B cell (primary cell): ENCODE measurements at regions not wholly inside any gene's neighbourhood (a gene's known extent, or its start where the extent isn't known, plus 50 kb on each side); places are given as distances from the start of the nearest gene placed in this dataset.

Experiments used
- ATAC-seq: fragments of 200-7000 bp; cut with Tn5 transposase; one replicate; pipeline ENCODE4 v1.10.0; 2021; ENCODE audit warnings: low read depth, mild to moderate bottlenecking, moderate number of reproducible peaks, moderate library complexity
- CTCF ChIA-PET: fragments of 350-600 bp; sonication (Branson Sonifier 250); formaldehyde crosslinking; loops from one replicate; lab custom pipeline; 2021; ENCODE audit warnings: antibody characterized with exemption, inconsistent platforms; lab: Charles Lee
- POLR2A ChIA-PET: fragments of 350-600 bp; sonication (Branson Sonifier 250); formaldehyde crosslinking; loops from one replicate; lab custom pipeline; 2021; ENCODE audit warnings: antibody characterized with exemption; lab: Charles Lee
- DNase-seq: peaks from one replicate; pipeline ENCODE4 v3.0.0; 2013
- H2AFZ ChIP-seq: 2 replicates; pipeline ENCODE4 v1.6.1; 2012; ENCODE audit warnings: mild to moderate bottlenecking, low read depth, low read length; ENCODE audit not compliant: insufficient read depth, poor library complexity, severe bottlenecking
- H3K27ac ChIP-seq, 2 donors: 1 replicate in 1 of 2; 2 replicates in 1 of 2; pipeline ENCODE4 v1.5.1; 2012 to 2013; ENCODE audit warnings: low read length in 2 of 2, mild to moderate bottlenecking in 2 of 2, moderate library complexity in 1 of 2
- H3K27me3 ChIP-seq, 4 experiments: fragments of 200-600 bp in 1 of 4; sonication (generic) in 1 of 4; replicated peaks in 1 of 4; 1 replicate in 2 of 4; 2 replicates in 2 of 4; pipeline versions ENCODE4 v1.6.1 to v1.7.0; 2013 to 2016; ENCODE audit warnings: low read length in 3 of 4, mild to moderate bottlenecking in 2 of 4, mixed read lengths in 1 of 4, moderate library complexity in 1 of 4; ENCODE audit not compliant: insufficient read depth in 4 of 4, control insufficient read depth in 3 of 4; ENCODE audit errors: control extremely low read depth in 1 of 4
- H3K36me3 ChIP-seq, 2 experiments: replicated peaks in 1 of 2; 1 replicate in 1 of 2; 2 replicates in 1 of 2; pipeline versions ENCODE4 v1.6.1 to v1.7.1; 2013; ENCODE audit warnings: low read length in 1 of 2; ENCODE audit not compliant: insufficient read depth in 2 of 2, control insufficient read depth in 1 of 2; ENCODE audit errors: control extremely low read depth in 1 of 2, extremely low read depth in 1 of 2
- H3K4me1 ChIP-seq, 2 donors: fragments of 200-600 bp in 1 of 2; sonication (generic) in 1 of 2; 1 replicate in 1 of 2; 2 replicates in 1 of 2; pipeline versions ENCODE4 v1.5.1 to v1.6.1; 2013 to 2017; ENCODE audit warnings: low read length in 2 of 2; ENCODE audit not compliant: control insufficient read depth in 2 of 2, insufficient read depth in 2 of 2
- H3K4me2 ChIP-seq: replicated peaks from 2 replicates; pipeline ENCODE3; 2012; ENCODE audit warnings: mild to moderate bottlenecking, low read depth, low read length; ENCODE audit not compliant: poor library complexity, severe bottlenecking
- H3K4me3 ChIP-seq, 5 experiments: fragments of 200-600 bp in 1 of 5; sonication (generic) in 1 of 5; 1 replicate in 3 of 5; 2 replicates in 2 of 5; pipeline versions ENCODE4 v1.5.1 to v1.7.0; 2011 to 2016; ENCODE audit warnings: low read length in 4 of 5, mild to moderate bottlenecking in 4 of 5, low read depth in 2 of 5, control low read depth in 1 of 5, moderate library complexity in 1 of 5; ENCODE audit not compliant: insufficient read depth in 1 of 5; ENCODE audit errors: control extremely low read depth in 1 of 5, extremely low read depth in 1 of 5
- H3K79me2 ChIP-seq: fragments of 200-600 bp; sonication (generic); one replicate; pipeline ENCODE4 v1.6.0; 2016; ENCODE audit warnings: low read length; ENCODE audit not compliant: control insufficient read depth, insufficient read depth
- H3K9ac ChIP-seq: fragments of 200-600 bp; sonication (generic); 2 replicates; pipeline ENCODE4 v1.6.1; 2017; ENCODE audit warnings: mild to moderate bottlenecking, low read length, moderate library complexity
- H3K9me3 ChIP-seq, 3 donors: one replicate each; pipeline versions ENCODE4 v1.6.1 to v1.7.1; 2013; ENCODE audit warnings: low read length in 2 of 3; ENCODE audit not compliant: control insufficient read depth in 2 of 3, insufficient read depth in 1 of 3; ENCODE audit errors: control extremely low read depth in 1 of 3
- H4K20me1 ChIP-seq: 2 replicates; pipeline ENCODE4 v1.6.0; 2012; ENCODE audit warnings: mild to moderate bottlenecking, low read length; ENCODE audit not compliant: insufficient read depth, control insufficient read depth, poor library complexity, severe bottlenecking
- H3K27ac Mint-ChIP-seq: one replicate; pipeline ENCODE4 v1.8.0; 2021; ENCODE audit warnings: mixed read lengths
- H3K27me3 Mint-ChIP-seq: one replicate; pipeline ENCODE4 v1.8.0; 2021; ENCODE audit warnings: mixed read lengths
- H3K4me1 Mint-ChIP-seq: one replicate; pipeline ENCODE4 v1.8.0; 2021; ENCODE audit warnings: mixed read lengths
- H3K4me3 Mint-ChIP-seq: one replicate; pipeline ENCODE4 v1.8.0; 2021; ENCODE audit warnings: mixed read lengths
- H3K9me3 Mint-ChIP-seq: one replicate; pipeline ENCODE4 v1.8.0; 2022; ENCODE audit warnings: mixed read lengths; ENCODE audit not compliant: insufficient read depth
- EZH2 ChIP-seq: IDR thresholded peaks from 2 replicates; pipeline ENCODE4 v1.6.1; 2012; ENCODE audit warnings: borderline replicate concordance, low read depth, mild to moderate bottlenecking, moderate library complexity, low read length; ENCODE audit not compliant: insufficient read depth, poor library complexity, severe bottlenecking
- WGBS: methylation state at CpG from one replicate; pipeline ENCODE4 v1.1.5; 2013; ENCODE audit warnings: missing lambda C conversion rate; ENCODE audit not compliant: insufficient coverage; 5-methylcytosine and 5-hydroxymethylcytosine counted together
- intact Hi-C: fragments of 100-400 bp; cut with micrococcal nuclease; formaldehyde crosslinking; loops from one replicate; pipeline ENCODE4 v1.10.0; 2022
- TF ChIP-seq, protein P1 (sequence below): fragments of 200-600 bp; IDR thresholded peaks from one replicate; pipeline ENCODE4 v1.8.0; 2022; ENCODE audit warnings: antibody characterized with exemption, mild to moderate bottlenecking

- H3K9me3 ChIP-seq: peaks cover 0 to 38% (median 0%) of the 10 kb centered on the region in 3 donors
- H3K36me3 ChIP-seq: no peaks in the 10 kb centered on the region
- H3K79me2 ChIP-seq: no peaks in the 10 kb centered on the region
- H3K4me3 ChIP-seq: no peak overlapping the region
- intact Hi-C loops: no loop called here
- no peak for ATAC-seq
- no peak for DNase-seq
- no peak overlapping the region for H3K4me3 Mint-ChIP-seq
- ChIA-PET POLR2A (no interaction called here), CTCF (no interaction called here)
- no peak overlapping the region for H2AFZ ChIP-seq
- WGBS: 95% methylated on average over 7 of the region's 8 CpGs
- H3K27ac ChIP-seq: no peak overlapping the region
- H3K9ac ChIP-seq: no peak overlapping the region
- no peak overlapping the region for H3K4me2 ChIP-seq
- H3K9me3 Mint-ChIP-seq: no peaks in the 10 kb centered on the region
- no peak overlapping the region for H3K27ac Mint-ChIP-seq
- H3K4me1 Mint-ChIP-seq: no peaks in the 10 kb centered on the region
- no peaks in the 10 kb centered on the region for H3K4me1 ChIP-seq
- H3K27me3 ChIP-seq: no peaks in the 10 kb centered on the region
- H3K27me3 Mint-ChIP-seq: no peaks in the 10 kb centered on the region
- H4K20me1 ChIP-seq: no peaks in the 10 kb centered on the region
- TF ChIP-seq EZH2: no peak
- TF ChIP-seq, protein P1, sequence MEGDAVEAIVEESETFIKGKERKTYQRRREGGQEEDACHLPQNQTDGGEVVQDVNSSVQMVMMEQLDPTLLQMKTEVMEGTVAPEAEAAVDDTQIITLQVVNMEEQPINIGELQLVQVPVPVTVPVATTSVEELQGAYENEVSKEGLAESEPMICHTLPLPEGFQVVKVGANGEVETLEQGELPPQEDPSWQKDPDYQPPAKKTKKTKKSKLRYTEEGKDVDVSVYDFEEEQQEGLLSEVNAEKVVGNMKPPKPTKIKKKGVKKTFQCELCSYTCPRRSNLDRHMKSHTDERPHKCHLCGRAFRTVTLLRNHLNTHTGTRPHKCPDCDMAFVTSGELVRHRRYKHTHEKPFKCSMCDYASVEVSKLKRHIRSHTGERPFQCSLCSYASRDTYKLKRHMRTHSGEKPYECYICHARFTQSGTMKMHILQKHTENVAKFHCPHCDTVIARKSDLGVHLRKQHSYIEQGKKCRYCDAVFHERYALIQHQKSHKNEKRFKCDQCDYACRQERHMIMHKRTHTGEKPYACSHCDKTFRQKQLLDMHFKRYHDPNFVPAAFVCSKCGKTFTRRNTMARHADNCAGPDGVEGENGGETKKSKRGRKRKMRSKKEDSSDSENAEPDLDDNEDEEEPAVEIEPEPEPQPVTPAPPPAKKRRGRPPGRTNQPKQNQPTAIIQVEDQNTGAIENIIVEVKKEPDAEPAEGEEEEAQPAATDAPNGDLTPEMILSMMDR: no peak
Measured at GRCh38 chr19:29128203-29128602, 84.7 kb downstream of the UQCRFS1 start.

- Histone ChIP-seq H3K4me2 (no peak overlapping the region), H3K79me2 (no peaks in the 10 kb centered on the region), H4K20me1 (no peaks in the 10 kb centered on the region), H3K9ac (no peak overlapping the region), H3K27me3 (no peaks in the 10 kb centered on the region), H3K4me1 (no peaks in the 10 kb centered on the region), H2AFZ (no peak overlapping the region), H3K4me3 (no peak overlapping the region), H3K27ac (no peak overlapping the region), H3K36me3 (no peaks in the 10 kb centered on the region), H3K9me3 (peaks cover 0 to 55% (median 0%) of the 10 kb centered on the region in 3 donors)
- H3K4me3 Mint-ChIP-seq: no peak overlapping the region
- no peaks in the 10 kb centered on the region for H3K27me3 Mint-ChIP-seq
- 29% methylated on average over 1 of the region's 5 CpGs for WGBS
- intact Hi-C loops: no loop called here
- H3K4me1 Mint-ChIP-seq: no peaks in the 10 kb centered on the region
- H3K27ac Mint-ChIP-seq: no peak overlapping the region
- CTCF ChIA-PET: no interaction called here
- no peak for ATAC-seq
- POLR2A ChIA-PET: no interaction called here
- peaks cover 4% of the 10 kb centered on the region for H3K9me3 Mint-ChIP-seq
- TF ChIP-seq EZH2: no peak
- TF ChIP-seq, protein P1: no peak
- no peak for DNase-seq
Measured at GRCh38 chr19:29122185-29122584, 90.8 kb downstream of the UQCRFS1 start.
